Liver (tissue), 8 donors: ENCODE measurements at regions not wholly inside any gene's neighbourhood (a gene's known extent, or its start where the extent isn't known, plus 50 kb on each side); places are given as distances from the start of the nearest gene placed in this dataset.

ENCODE experiments used
- DNase-seq: peaks from one replicate; pipeline ENCODE4 v3.0.0-alpha.2; 2017; ENCODE audit warnings: low spot score
- H3K27ac ChIP-seq, 2 donors: one replicate each; pipeline ENCODE4 v1.7.0; 2013; ENCODE audit warnings: inconsistent platforms in 2 of 2, low read length in 2 of 2, control low read depth in 1 of 2, low read depth in 1 of 2, mild to moderate bottlenecking in 1 of 2
- H3K27me3 ChIP-seq, 4 donors: one replicate each; pipeline versions ENCODE4 v1.6.1 to v1.7.0; 2013; ENCODE audit warnings: low read length in 3 of 4, inconsistent platforms in 1 of 4, mild to moderate bottlenecking in 1 of 4, moderate library complexity in 1 of 4; ENCODE audit not compliant: control insufficient read depth in 4 of 4, insufficient read depth in 4 of 4
- H3K36me3 ChIP-seq, 4 donors: one replicate each; pipeline versions ENCODE4 v1.6.1 to v1.7.0; 2013; ENCODE audit warnings: low read length in 3 of 4, mild to moderate bottlenecking in 3 of 4, low read depth in 1 of 4, moderate library complexity in 1 of 4; ENCODE audit not compliant: control insufficient read depth in 4 of 4, insufficient read depth in 3 of 4
- H3K4me1 ChIP-seq, 4 donors: one replicate each; pipeline versions ENCODE4 v1.6.1 to v1.7.0; 2013; ENCODE audit warnings: low read length in 3 of 4, mild to moderate bottlenecking in 3 of 4, moderate library complexity in 1 of 4; ENCODE audit not compliant: control insufficient read depth in 4 of 4, insufficient read depth in 4 of 4
- H3K4me3 ChIP-seq, 3 donors: one replicate each; pipeline versions ENCODE4 v1.6.1 to v1.7.0; 2013; ENCODE audit warnings: low read length in 3 of 3, control low read depth in 1 of 3, low read depth in 1 of 3, mild to moderate bottlenecking in 1 of 3
- H3K9ac ChIP-seq, 2 donors: one replicate each; pipeline ENCODE4 v1.7.0; 2013; ENCODE audit warnings: low read length in 2 of 2, mild to moderate bottlenecking in 2 of 2, moderate library complexity in 2 of 2, control low read depth in 1 of 2, low read depth in 1 of 2
- H3K9me3 ChIP-seq, 4 donors: one replicate each; pipeline versions ENCODE4 v1.6.1 to v1.7.0; 2013; ENCODE audit warnings: low read length in 3 of 4; ENCODE audit not compliant: control insufficient read depth in 4 of 4
- EGR1 ChIP-seq, 2 donors: IDR thresholded peaks; 2 replicates each; pipeline ENCODE4 v1.6.1; 2016 to 2018; ENCODE audit warnings: antibody characterized with exemption in 2 of 2, low read depth in 2 of 2
- HNF4A ChIP-seq, 2 donors: conservative IDR thresholded peaks; 2 replicates each; pipeline ENCODE4 v1.6.1; 2016; ENCODE audit warnings: antibody characterized with exemption in 2 of 2, mild to moderate bottlenecking in 2 of 2
- HNF4G ChIP-seq: IDR thresholded peaks from 2 replicates; pipeline ENCODE4 v1.6.1; 2016; ENCODE audit warnings: antibody characterized with exemption
- JUND ChIP-seq, 2 donors: IDR thresholded peaks; 2 replicates each; pipeline ENCODE4 v1.6.1; 2016; ENCODE audit warnings: antibody characterized with exemption in 2 of 2
- MAX ChIP-seq: IDR thresholded peaks from 2 replicates; pipeline ENCODE4 v1.6.1; 2016; ENCODE audit warnings: antibody characterized with exemption
- NR2F2 ChIP-seq: IDR thresholded peaks from 2 replicates; pipeline ENCODE4 v1.6.1; 2016; ENCODE audit warnings: antibody characterized with exemption
- RAD21 ChIP-seq, 2 donors: IDR thresholded peaks; 2 replicates each; pipeline ENCODE4 v1.6.1; 2016; ENCODE audit warnings: antibody characterized with exemption in 2 of 2, mild to moderate bottlenecking in 2 of 2
- RXRA ChIP-seq, 2 donors: IDR thresholded peaks; 2 replicates each; pipeline ENCODE4 v1.6.1; 2017 to 2018; ENCODE audit warnings: antibody characterized with exemption in 2 of 2, mild to moderate bottlenecking in 1 of 2
- SP1 ChIP-seq: IDR thresholded peaks from 2 replicates; pipeline ENCODE4 v1.6.1; 2018; ENCODE audit warnings: antibody characterized with exemption, mild to moderate bottlenecking
- TAF1 ChIP-seq: conservative IDR thresholded peaks from 2 replicates; pipeline ENCODE4 v1.6.1; 2016; ENCODE audit warnings: antibody characterized with exemption, mild to moderate bottlenecking
- YY1 ChIP-seq: IDR thresholded peaks from 2 replicates; pipeline ENCODE4 v1.6.1; 2016; ENCODE audit warnings: antibody characterized with exemption, mild to moderate bottlenecking
- WGBS: extraction: QIAGEN DNeasy Blood & Tissue Kit; methylation state at CpG from one replicate; pipeline ENCODE4 v1.1.7; 2013; 5-methylcytosine and 5-hydroxymethylcytosine counted together
- TF ChIP-seq, protein P1 (sequence below): fragments of 150-350 bp; IDR thresholded peaks from 2 replicates; pipeline ENCODE4 v1.5.1; 2017; ENCODE audit warnings: improper control_type of control experiment, low read depth, low read length; ENCODE audit not compliant: missing input control
- TF ChIP-seq, protein P2 (sequence below): IDR thresholded peaks from 2 replicates; pipeline ENCODE4 v1.6.1; 2016; ENCODE audit warnings: antibody characterized with exemption
- TF ChIP-seq, protein P3 (sequence below): IDR thresholded peaks from 2 replicates; pipeline ENCODE4 v1.6.1; 2016; ENCODE audit warnings: antibody characterized with exemption, mild to moderate bottlenecking
- donor health status: healthy.
- donor health status: healthy.
- donor health status: healthy.
- donor health status: healthy.
- donor health status: healthy.

DNA sequence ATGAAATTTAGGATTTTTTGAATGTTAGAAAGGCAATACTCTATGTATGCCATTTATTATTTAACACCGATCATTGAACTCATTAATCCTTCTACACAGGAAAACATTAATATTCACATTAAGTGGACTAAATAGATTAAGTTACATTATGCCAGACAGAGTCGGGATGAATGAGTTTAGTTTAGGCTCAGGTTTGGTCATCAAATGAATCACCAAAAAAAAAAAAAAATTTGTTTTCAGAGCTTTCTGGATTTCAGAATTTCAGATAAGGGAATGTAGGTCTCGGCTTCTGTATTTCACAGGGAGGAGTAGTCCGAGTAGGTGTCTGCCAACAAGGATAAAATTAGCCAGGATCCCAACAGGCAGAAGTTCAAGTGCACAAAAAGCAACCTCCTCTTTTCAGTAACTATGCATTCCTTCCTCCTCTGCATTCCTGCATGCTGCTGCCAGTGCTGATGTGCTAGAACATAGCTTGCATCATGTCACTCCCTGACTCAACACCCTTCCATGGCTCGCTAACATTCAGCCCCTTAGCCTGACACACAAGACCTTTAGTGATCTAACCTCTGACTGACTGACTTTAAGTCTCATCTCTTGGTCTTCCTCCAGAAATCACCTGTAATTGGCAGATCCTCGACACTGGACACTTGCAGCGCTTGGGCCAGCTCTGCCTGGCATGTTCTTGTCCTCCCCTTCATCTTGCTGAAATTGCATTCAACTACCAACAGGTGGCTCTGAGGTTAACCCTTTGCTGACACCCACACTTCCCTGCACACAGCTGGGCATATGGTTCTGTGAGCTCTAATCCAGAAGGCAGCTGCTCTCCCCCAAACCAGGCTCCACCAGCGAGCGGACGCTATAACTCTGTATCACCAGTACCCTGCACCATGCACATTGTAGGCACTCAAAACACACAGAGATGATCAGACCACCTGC is 145.4 kb upstream of the PROK2 start:
- H3K4me1 ChIP-seq, result no peaks in the 10 kb centered on the region
- no peak overlapping the region for H3K27ac ChIP-seq
- 84% methylated on average over 10 of the region's 10 CpGs for whole genome bisulfite sequencing
- H3K9me3 ChIP-seq, result no peaks in the 10 kb centered on the region
- H3K9ac ChIP-seq, result no peak overlapping the region
- H3K27me3 ChIP-seq, result no peaks in the 10 kb centered on the region
- H3K4me3 ChIP-seq, result no peak overlapping the region
- DNase-seq, result no peak
- H3K36me3 ChIP-seq, result no peaks in the 10 kb centered on the region
- TF ChIP-seq, protein P1, sequence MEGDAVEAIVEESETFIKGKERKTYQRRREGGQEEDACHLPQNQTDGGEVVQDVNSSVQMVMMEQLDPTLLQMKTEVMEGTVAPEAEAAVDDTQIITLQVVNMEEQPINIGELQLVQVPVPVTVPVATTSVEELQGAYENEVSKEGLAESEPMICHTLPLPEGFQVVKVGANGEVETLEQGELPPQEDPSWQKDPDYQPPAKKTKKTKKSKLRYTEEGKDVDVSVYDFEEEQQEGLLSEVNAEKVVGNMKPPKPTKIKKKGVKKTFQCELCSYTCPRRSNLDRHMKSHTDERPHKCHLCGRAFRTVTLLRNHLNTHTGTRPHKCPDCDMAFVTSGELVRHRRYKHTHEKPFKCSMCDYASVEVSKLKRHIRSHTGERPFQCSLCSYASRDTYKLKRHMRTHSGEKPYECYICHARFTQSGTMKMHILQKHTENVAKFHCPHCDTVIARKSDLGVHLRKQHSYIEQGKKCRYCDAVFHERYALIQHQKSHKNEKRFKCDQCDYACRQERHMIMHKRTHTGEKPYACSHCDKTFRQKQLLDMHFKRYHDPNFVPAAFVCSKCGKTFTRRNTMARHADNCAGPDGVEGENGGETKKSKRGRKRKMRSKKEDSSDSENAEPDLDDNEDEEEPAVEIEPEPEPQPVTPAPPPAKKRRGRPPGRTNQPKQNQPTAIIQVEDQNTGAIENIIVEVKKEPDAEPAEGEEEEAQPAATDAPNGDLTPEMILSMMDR, result peak; percentile 25
- TF ChIP-seq MAX, result no peak
- TF ChIP-seq RAD21 (IDR thresholded peaks at IDR 0.05), result peak in 1 of 2 donors; percentile 53

DNA sequence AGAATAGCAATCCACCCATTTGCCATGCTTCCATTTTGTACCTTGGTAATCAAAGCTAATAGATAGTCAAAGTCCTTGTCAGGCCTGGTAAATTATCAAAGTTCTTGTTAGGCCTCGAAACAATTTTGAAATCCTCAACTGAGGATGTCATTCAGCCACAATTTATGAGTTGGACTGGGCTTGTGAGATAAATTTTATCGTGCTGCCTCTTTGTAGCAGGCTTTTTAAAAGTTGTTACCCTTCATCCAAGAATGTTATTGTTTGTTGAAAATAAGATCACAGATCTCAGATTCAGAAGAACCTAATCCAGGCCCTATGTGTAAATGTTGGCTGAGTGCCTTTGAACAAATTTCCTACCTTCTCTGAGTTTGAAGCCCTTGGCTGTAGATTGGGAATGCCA is 143.3 kb upstream of the PROK2 start:
- no peak overlapping the region for H3K4me3 ChIP-seq
- H3K9ac ChIP-seq, result no peak overlapping the region
- no peaks in the 10 kb centered on the region for H3K27me3 ChIP-seq
- WGBS, result 85% methylated on average over 2 of the region's 2 CpGs
- DNase-seq, result no peak
- H3K9me3 ChIP-seq, result no peaks in the 10 kb centered on the region
- no peaks in the 10 kb centered on the region for H3K4me1 ChIP-seq
- no peak for TF ChIP-seq SP1
- TF ChIP-seq TAF1, result no peak
- TF ChIP-seq, protein P2, sequence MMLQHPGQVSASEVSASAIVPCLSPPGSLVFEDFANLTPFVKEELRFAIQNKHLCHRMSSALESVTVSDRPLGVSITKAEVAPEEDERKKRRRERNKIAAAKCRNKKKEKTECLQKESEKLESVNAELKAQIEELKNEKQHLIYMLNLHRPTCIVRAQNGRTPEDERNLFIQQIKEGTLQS, result no peak
- no peak for TF ChIP-seq JUND (IDR thresholded peaks at IDR 0.05)
- no peak for TF ChIP-seq RAD21 (IDR thresholded peaks at IDR 0.05)
- TF ChIP-seq HNF4A (conservative IDR thresholded peaks at IDR 0.05), result no peak
- no peak for TF ChIP-seq YY1
- TF ChIP-seq NR2F2, result no peak
- no peak for TF ChIP-seq RXRA (IDR thresholded peaks at IDR 0.05)
- TF ChIP-seq, protein P3, sequence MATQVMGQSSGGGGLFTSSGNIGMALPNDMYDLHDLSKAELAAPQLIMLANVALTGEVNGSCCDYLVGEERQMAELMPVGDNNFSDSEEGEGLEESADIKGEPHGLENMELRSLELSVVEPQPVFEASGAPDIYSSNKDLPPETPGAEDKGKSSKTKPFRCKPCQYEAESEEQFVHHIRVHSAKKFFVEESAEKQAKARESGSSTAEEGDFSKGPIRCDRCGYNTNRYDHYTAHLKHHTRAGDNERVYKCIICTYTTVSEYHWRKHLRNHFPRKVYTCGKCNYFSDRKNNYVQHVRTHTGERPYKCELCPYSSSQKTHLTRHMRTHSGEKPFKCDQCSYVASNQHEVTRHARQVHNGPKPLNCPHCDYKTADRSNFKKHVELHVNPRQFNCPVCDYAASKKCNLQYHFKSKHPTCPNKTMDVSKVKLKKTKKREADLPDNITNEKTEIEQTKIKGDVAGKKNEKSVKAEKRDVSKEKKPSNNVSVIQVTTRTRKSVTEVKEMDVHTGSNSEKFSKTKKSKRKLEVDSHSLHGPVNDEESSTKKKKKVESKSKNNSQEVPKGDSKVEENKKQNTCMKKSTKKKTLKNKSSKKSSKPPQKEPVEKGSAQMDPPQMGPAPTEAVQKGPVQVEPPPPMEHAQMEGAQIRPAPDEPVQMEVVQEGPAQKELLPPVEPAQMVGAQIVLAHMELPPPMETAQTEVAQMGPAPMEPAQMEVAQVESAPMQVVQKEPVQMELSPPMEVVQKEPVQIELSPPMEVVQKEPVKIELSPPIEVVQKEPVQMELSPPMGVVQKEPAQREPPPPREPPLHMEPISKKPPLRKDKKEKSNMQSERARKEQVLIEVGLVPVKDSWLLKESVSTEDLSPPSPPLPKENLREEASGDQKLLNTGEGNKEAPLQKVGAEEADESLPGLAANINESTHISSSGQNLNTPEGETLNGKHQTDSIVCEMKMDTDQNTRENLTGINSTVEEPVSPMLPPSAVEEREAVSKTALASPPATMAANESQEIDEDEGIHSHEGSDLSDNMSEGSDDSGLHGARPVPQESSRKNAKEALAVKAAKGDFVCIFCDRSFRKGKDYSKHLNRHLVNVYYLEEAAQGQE, result no peak
- no peak for TF ChIP-seq MAX
- TF ChIP-seq, protein P1, result no peak
- no peak for TF ChIP-seq EGR1 (IDR thresholded peaks at IDR 0.05; ENCODE audit: low read depth in 2 of 2)
- TF ChIP-seq HNF4G, result no peak
- H3K27ac ChIP-seq, result no peak overlapping the region
- no peaks in the 10 kb centered on the region for H3K36me3 ChIP-seq
